ENCODE measurements at regions not wholly inside any gene's neighbourhood (a gene's known extent, or its start where the extent isn't known, plus 50 kb on each side); places are given as distances from the start of the nearest gene placed in this dataset.

DNA sequence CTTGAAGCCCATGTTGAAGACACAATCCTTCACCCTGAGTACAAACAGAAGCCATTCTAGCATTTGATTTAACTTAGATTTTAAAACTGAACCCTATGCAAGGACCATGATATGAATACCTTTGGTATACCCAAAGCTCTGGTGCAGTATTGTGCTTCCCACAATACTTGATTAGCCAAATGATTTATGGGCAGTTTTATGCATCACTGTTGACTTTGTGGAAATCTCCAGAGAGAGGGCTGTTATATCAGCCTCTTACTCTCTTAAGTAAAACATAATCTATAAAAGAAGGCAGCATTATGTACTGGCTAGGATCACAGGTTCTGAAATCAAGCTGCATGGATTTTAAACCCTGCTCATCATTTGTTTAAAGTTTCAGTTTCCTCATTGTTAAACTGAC lies 762.8 kb downstream of the EFNA5 start:
- DNase-seq (ENCODE audit: low read depth, low spot score) = no peak
- H2AFZ ChIP-seq (ENCODE audit: control insufficient read depth, low read length) = no peak overlapping the region
- no peak overlapping the region for H3K4me3 ChIP-seq (ENCODE audit: control insufficient read depth in 2 of 3, extremely low read depth in 1 of 3, insufficient read depth in 2 of 3, low read depth in 1 of 3, low read length in 3 of 3)
- no peaks in the 10 kb centered on the region for H3K4me1 ChIP-seq (ENCODE audit: control insufficient read depth, extremely low read depth, insufficient read depth, low read length)
- H3K27me3 ChIP-seq (ENCODE audit: control insufficient read depth, extremely low read depth, insufficient read depth, low read length) = no peaks in the 10 kb centered on the region
- H3K9me3 ChIP-seq (ENCODE audit: control insufficient read depth, low read depth, low read length) = no peaks in the 10 kb centered on the region
- H3K36me3 ChIP-seq (ENCODE audit: control insufficient read depth in 2 of 2, extremely low read depth in 1 of 2, insufficient read depth in 2 of 2, low read length in 2 of 2) = no peaks in the 10 kb centered on the region
- FAIRE-seq = no peak
- no peaks in the 10 kb centered on the region for H3K9me1 ChIP-seq (ENCODE audit: control insufficient read depth, extremely low read depth, insufficient read depth, low read length)
- dilution Hi-C loops (cut with MboI; ENCODE audit: extremely low pct_ligation_motif_present, low sequenced_read_pairs) = no loop called here
- H3K9ac ChIP-seq (ENCODE audit: control insufficient read depth, extremely low read depth, insufficient read depth, low read length) = no peak overlapping the region
- H3K4me2 ChIP-seq (ENCODE audit: control insufficient read depth, extremely low read depth, insufficient read depth, low read depth, low read length) = no peak overlapping the region
- no peaks in the 10 kb centered on the region for H3K79me2 ChIP-seq (ENCODE audit: control insufficient read depth, insufficient read depth, low read length)
- H4K20me1 ChIP-seq (ENCODE audit: control insufficient read depth, extremely low read depth, insufficient read depth, low read length) = no peaks in the 10 kb centered on the region
- TF ChIP-seq EZH2 (IDR thresholded peaks at IDR 0.05; ENCODE audit: low read length) = no peak
- TF ChIP-seq, protein P1, sequence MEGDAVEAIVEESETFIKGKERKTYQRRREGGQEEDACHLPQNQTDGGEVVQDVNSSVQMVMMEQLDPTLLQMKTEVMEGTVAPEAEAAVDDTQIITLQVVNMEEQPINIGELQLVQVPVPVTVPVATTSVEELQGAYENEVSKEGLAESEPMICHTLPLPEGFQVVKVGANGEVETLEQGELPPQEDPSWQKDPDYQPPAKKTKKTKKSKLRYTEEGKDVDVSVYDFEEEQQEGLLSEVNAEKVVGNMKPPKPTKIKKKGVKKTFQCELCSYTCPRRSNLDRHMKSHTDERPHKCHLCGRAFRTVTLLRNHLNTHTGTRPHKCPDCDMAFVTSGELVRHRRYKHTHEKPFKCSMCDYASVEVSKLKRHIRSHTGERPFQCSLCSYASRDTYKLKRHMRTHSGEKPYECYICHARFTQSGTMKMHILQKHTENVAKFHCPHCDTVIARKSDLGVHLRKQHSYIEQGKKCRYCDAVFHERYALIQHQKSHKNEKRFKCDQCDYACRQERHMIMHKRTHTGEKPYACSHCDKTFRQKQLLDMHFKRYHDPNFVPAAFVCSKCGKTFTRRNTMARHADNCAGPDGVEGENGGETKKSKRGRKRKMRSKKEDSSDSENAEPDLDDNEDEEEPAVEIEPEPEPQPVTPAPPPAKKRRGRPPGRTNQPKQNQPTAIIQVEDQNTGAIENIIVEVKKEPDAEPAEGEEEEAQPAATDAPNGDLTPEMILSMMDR (optimal IDR thresholded peaks at IDR 0.05 in 1 of 3, IDR thresholded peaks at IDR 0.05 in 1 of 3, conservative IDR thresholded peaks at IDR 0.05 in 1 of 3; ENCODE audit: extremely low read depth in 1 of 3, insufficient read depth in 2 of 3, low read length in 3 of 3) = no peak
- no peak overlapping the region for H3K27ac ChIP-seq (ENCODE audit: control insufficient read depth, insufficient read depth, low read length)

DNA sequence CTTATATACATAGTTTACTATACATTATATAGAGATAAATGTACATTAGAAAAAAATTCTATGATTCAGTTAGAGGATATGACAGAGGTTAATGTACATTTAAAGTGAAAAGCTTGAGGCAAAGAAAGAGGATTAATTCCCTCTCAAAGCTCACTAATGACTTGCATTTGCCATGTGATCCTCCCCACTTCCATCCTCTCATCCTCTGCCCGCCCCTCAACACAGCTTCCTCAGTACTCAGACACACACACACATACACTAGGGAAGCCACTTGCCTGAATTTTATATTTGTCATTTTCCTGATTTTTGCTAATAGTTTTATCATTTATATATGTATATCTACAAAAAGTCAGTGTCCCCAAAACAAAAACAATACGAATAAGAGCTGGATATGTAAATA lies 764.5 kb downstream of the EFNA5 start:
- Histone ChIP-seq H4K20me1 (ENCODE audit: control insufficient read depth, extremely low read depth, insufficient read depth, low read length) (no peaks in the 10 kb centered on the region), H2AFZ (ENCODE audit: control insufficient read depth, low read length) (no peak overlapping the region), H3K9me3 (ENCODE audit: control insufficient read depth, low read depth, low read length) (no peaks in the 10 kb centered on the region), H3K27ac (ENCODE audit: control insufficient read depth, insufficient read depth, low read length) (no peak overlapping the region), H3K4me3 (ENCODE audit: control insufficient read depth in 2 of 3, extremely low read depth in 1 of 3, insufficient read depth in 2 of 3, low read depth in 1 of 3, low read length in 3 of 3) (no peak overlapping the region), H3K36me3 (ENCODE audit: control insufficient read depth in 2 of 2, extremely low read depth in 1 of 2, insufficient read depth in 2 of 2, low read length in 2 of 2) (no peaks in the 10 kb centered on the region), H3K4me1 (ENCODE audit: control insufficient read depth, extremely low read depth, insufficient read depth, low read length) (no peaks in the 10 kb centered on the region), H3K4me2 (ENCODE audit: control insufficient read depth, extremely low read depth, insufficient read depth, low read depth, low read length) (no peak overlapping the region), H3K27me3 (ENCODE audit: control insufficient read depth, extremely low read depth, insufficient read depth, low read length) (no peaks in the 10 kb centered on the region), H3K9ac (ENCODE audit: control insufficient read depth, extremely low read depth, insufficient read depth, low read length) (no peak overlapping the region), H3K9me1 (ENCODE audit: control insufficient read depth, extremely low read depth, insufficient read depth, low read length) (no peaks in the 10 kb centered on the region), H3K79me2 (ENCODE audit: control insufficient read depth, insufficient read depth, low read length) (no peaks in the 10 kb centered on the region)
- TF ChIP-seq, protein P1 (optimal IDR thresholded peaks at IDR 0.05 in 1 of 3, IDR thresholded peaks at IDR 0.05 in 1 of 3, conservative IDR thresholded peaks at IDR 0.05 in 1 of 3; ENCODE audit: extremely low read depth in 1 of 3, insufficient read depth in 2 of 3, low read length in 3 of 3) = no peak
- no peak for TF ChIP-seq EZH2 (IDR thresholded peaks at IDR 0.05; ENCODE audit: low read length)
- no peak for FAIRE-seq
- DNase-seq (ENCODE audit: low read depth, low spot score) = no peak
- dilution Hi-C loops (cut with MboI; ENCODE audit: extremely low pct_ligation_motif_present, low sequenced_read_pairs) = no loop called here
